H9 (cell line): ENCODE measurements at regions not wholly inside any gene's neighbourhood (a gene's known extent, or its start where the extent isn't known, plus 50 kb on each side); places are given as distances from the start of the nearest gene placed in this dataset.

Experiments
- DNase-seq: peaks from one replicate; pipeline ENCODE4 v3.0.0-alpha.2; 2017
- H2AFZ ChIP-seq: one replicate; pipeline ENCODE4 v1.6.1; 2013; ENCODE audit warnings: mild to moderate bottlenecking, low read length, control low read depth, moderate library complexity
- H2AK5ac ChIP-seq: 2 replicates; pipeline ENCODE4 v1.6.1; 2013; ENCODE audit warnings: low read length, control low read depth, mixed read lengths; ENCODE audit not compliant: insufficient read length
- H2BK120ac ChIP-seq: one replicate; pipeline ENCODE4 v1.6.1; 2013; ENCODE audit warnings: low read depth, mild to moderate bottlenecking, low read length, control low read depth, inconsistent platforms; ENCODE audit not compliant: poor library complexity, severe bottlenecking
- H2BK12ac ChIP-seq: 2 replicates; pipeline ENCODE4 v1.6.1; 2013; ENCODE audit warnings: low read length, control low read depth, mixed read lengths, low read depth; ENCODE audit not compliant: insufficient read length
- H2BK15ac ChIP-seq: 2 replicates; pipeline ENCODE4 v1.6.1; 2013; ENCODE audit warnings: low read depth, low read length, control low read depth
- H2BK20ac ChIP-seq: one replicate; pipeline ENCODE4 v1.6.1; 2013; ENCODE audit warnings: low read depth, mild to moderate bottlenecking, low read length, control low read depth, inconsistent platforms; ENCODE audit not compliant: poor library complexity, severe bottlenecking
- H2BK5ac ChIP-seq: 2 replicates; pipeline ENCODE4 v1.6.1; 2013; ENCODE audit warnings: low read length, control low read depth, mixed read lengths; ENCODE audit not compliant: insufficient read length
- H3K14ac ChIP-seq: 2 replicates; pipeline ENCODE4 v1.6.1; 2013; ENCODE audit warnings: low read length, control low read depth; ENCODE audit not compliant: insufficient read depth
- H3K18ac ChIP-seq: 2 replicates; pipeline ENCODE4 v1.6.1; 2013; ENCODE audit warnings: low read depth, mild to moderate bottlenecking, mixed read lengths, low read length, control low read depth; ENCODE audit not compliant: insufficient read length
- H3K23ac ChIP-seq: 2 replicates; pipeline ENCODE4 v1.6.1; 2013; ENCODE audit warnings: low read length, control low read depth, mixed read lengths, low read depth; ENCODE audit not compliant: insufficient read length
- H3K23me2 ChIP-seq: 2 replicates; pipeline ENCODE4 v1.6.1; 2013; ENCODE audit warnings: low read depth, mild to moderate bottlenecking, mixed read lengths, low read length, control low read depth; ENCODE audit not compliant: insufficient read length, poor library complexity, severe bottlenecking
- H3K27ac ChIP-seq: 2 replicates; pipeline ENCODE4 v1.5.1; 2013; ENCODE audit warnings: low read length, control low read depth, mixed read lengths, low read depth; ENCODE audit not compliant: insufficient read length
- H3K27me3 ChIP-seq: 2 replicates; pipeline ENCODE4 v1.6.1; 2013; ENCODE audit warnings: low read length, control low read depth, inconsistent platforms; ENCODE audit not compliant: insufficient read depth
- H3K4ac ChIP-seq: 2 replicates; pipeline ENCODE4 v1.6.1; 2013; ENCODE audit warnings: low read depth, mild to moderate bottlenecking, control low read depth, inconsistent platforms, low read length, moderate library complexity
- H3K4me1 ChIP-seq: 2 replicates; pipeline ENCODE4 v1.6.1; 2013; ENCODE audit warnings: low read length, control low read depth, inconsistent platforms; ENCODE audit not compliant: insufficient read depth
- H3K4me2 ChIP-seq: 2 replicates; pipeline ENCODE4 v1.6.1; 2013; ENCODE audit warnings: low read length, control low read depth, mixed read lengths; ENCODE audit not compliant: insufficient read length, insufficient read depth
- H3K56ac ChIP-seq: 2 replicates; pipeline ENCODE4 v1.6.1; 2013; ENCODE audit warnings: low read depth, mild to moderate bottlenecking, mixed read lengths, low read length, control low read depth; ENCODE audit not compliant: insufficient read length
- H3K79me1 ChIP-seq: 2 replicates; pipeline ENCODE4 v1.6.1; 2013; ENCODE audit warnings: low read depth, mild to moderate bottlenecking, moderate library complexity, low read length, control low read depth, inconsistent platforms; ENCODE audit not compliant: insufficient read depth, poor library complexity, severe bottlenecking
- H3K79me2 ChIP-seq: 2 replicates; pipeline ENCODE4 v1.6.1; 2013; ENCODE audit warnings: low read length, control low read depth, inconsistent platforms; ENCODE audit not compliant: insufficient read depth
- H3K9ac ChIP-seq: 2 replicates; pipeline ENCODE4 v1.6.1; 2013; ENCODE audit warnings: low read length, control low read depth, mixed read lengths; ENCODE audit not compliant: insufficient read length; ENCODE audit errors: extremely low read depth
- H3K9me3 ChIP-seq: one replicate; pipeline ENCODE4 v1.6.1; 2013; ENCODE audit warnings: low read depth, low read length, inconsistent platforms; ENCODE audit not compliant: control insufficient read depth
- H3T11ph ChIP-seq: one replicate; pipeline ENCODE4 v1.6.1; 2013; ENCODE audit warnings: mild to moderate bottlenecking, low read length, control low read depth, inconsistent platforms
- H4K20me1 ChIP-seq: one replicate; pipeline ENCODE4 v1.6.1; 2013; ENCODE audit not compliant: control insufficient read depth, insufficient read length, insufficient read depth
- H4K5ac ChIP-seq: 2 replicates; pipeline ENCODE4 v1.6.1; 2013; ENCODE audit warnings: low read depth, mild to moderate bottlenecking, mixed read lengths, low read length, control low read depth; ENCODE audit not compliant: insufficient read length
- H4K8ac ChIP-seq: replicated peaks from 2 replicates; pipeline ENCODE4 v1.6.1; 2013; ENCODE audit warnings: low read length, control low read depth, mixed read lengths, low read depth; ENCODE audit not compliant: insufficient read length
- H4K91ac ChIP-seq: 2 replicates; pipeline ENCODE4 v1.6.1; 2013; ENCODE audit warnings: low read depth, mild to moderate bottlenecking, moderate library complexity, mixed read lengths, low read length, control low read depth; ENCODE audit not compliant: insufficient read length
- H3K27ac Mint-ChIP-seq, 3 experiments: 2 replicates in 2 of 3; 3 replicates in 1 of 3; pipeline ENCODE4 v1.8.0; 2020 to 2021; ENCODE audit warnings: mixed read lengths in 3 of 3, mild to moderate bottlenecking in 1 of 3, moderate library complexity in 1 of 3
- H3K27me3 Mint-ChIP-seq: 2 replicates; pipeline ENCODE4 v1.8.0; 2021; ENCODE audit warnings: low read depth, mild to moderate bottlenecking, moderate library complexity, mixed read lengths
- H3K36me3 Mint-ChIP-seq, 3 experiments: 2 replicates in 2 of 3; 3 replicates in 1 of 3; pipeline ENCODE4 v1.8.0; 2020 to 2021; ENCODE audit warnings: low read depth in 3 of 3, mixed read lengths in 3 of 3; ENCODE audit not compliant: insufficient read depth in 1 of 3
- H3K4me1 Mint-ChIP-seq, 2 experiments: 2 replicates each; pipeline ENCODE4 v1.8.0; 2020; ENCODE audit warnings: mixed read lengths in 2 of 2
- H3K4me3 Mint-ChIP-seq, 2 experiments: 2 replicates in 1 of 2; 3 replicates in 1 of 2; pipeline ENCODE4 v1.8.0; 2020 to 2021; ENCODE audit warnings: mild to moderate bottlenecking in 2 of 2, mixed read lengths in 2 of 2, moderate library complexity in 1 of 2
- H3K9me3 Mint-ChIP-seq, 2 experiments: 2 replicates in 1 of 2; 3 replicates in 1 of 2; pipeline ENCODE4 v1.8.0; 2020; ENCODE audit warnings: mild to moderate bottlenecking in 2 of 2, mixed read lengths in 2 of 2, moderate library complexity in 1 of 2
- CTCF ChIP-seq: fragments of 200-600 bp; sonication (generic); conservative IDR thresholded peaks from 3 replicates; pipeline ENCODE4 v1.8.0; 2021; ENCODE audit warnings: antibody characterized with exemption, mild to moderate bottlenecking
- WGBS: extraction: QIAGEN DNeasy Blood & Tissue Kit; methylation state at CpG from one replicate; pipeline ENCODE4 v1.1.7; 2013; ENCODE audit warnings: missing lambda C conversion rate, low lambda C conversion rate, mixed read lengths; ENCODE audit not compliant: insufficient read length; ENCODE audit errors: extremely low coverage; 5-methylcytosine and 5-hydroxymethylcytosine counted together

- Histone ChIP-seq H3K23me2 (no peaks in the 10 kb centered on the region), H3T11ph (no peak overlapping the region), H4K20me1 (no peaks in the 10 kb centered on the region), H4K91ac (no peak overlapping the region), H3K9me3 (no peaks in the 10 kb centered on the region), H3K79me2 (no peaks in the 10 kb centered on the region), H2AK5ac (no peak overlapping the region), H2BK5ac (no peak overlapping the region), H2AFZ (no peak overlapping the region), H3K4ac (no peak overlapping the region), H3K23ac (no peak overlapping the region), H3K4me2 (no peak overlapping the region), H3K27me3 (no peaks in the 10 kb centered on the region), H4K8ac (no peak overlapping the region), H4K5ac (no peak overlapping the region), H3K56ac (no peak overlapping the region), H3K14ac (no peak overlapping the region), H2BK120ac (no peak overlapping the region), H3K18ac (no peak overlapping the region), H3K4me1 (peaks cover 2% of the 10 kb centered on the region; the same call in 1 of the 2 replicates), H3K79me1 (no peaks in the 10 kb centered on the region), H2BK20ac (no peak overlapping the region), H3K27ac (no peak overlapping the region), H3K9ac (no peak overlapping the region), H2BK12ac (no peak overlapping the region), H2BK15ac (no peak overlapping the region)
- TF ChIP-seq CTCF = no peak
- WGBS = no CpG with 5 or more reads among the region's 5 CpGs
- Mint-ChIP-seq H3K36me3 (no peaks in the 10 kb centered on the region), H3K4me1 (peaks cover 11 to 12% of the 10 kb centered on the region in 2 experiments), H3K27ac (no peak overlapping the region), H3K27me3 (peaks cover 3% of the 10 kb centered on the region; the same call in 1 of the 2 replicates), H3K4me3 (no peak overlapping the region), H3K9me3 (no peaks in the 10 kb centered on the region)
- no peak for DNase-seq
These were observed 435.8 kb upstream of the SPRED2 start for GRCh38 chr2:65868177-65868576.
